ENCODE measurements at regions not wholly inside any gene's neighbourhood (a gene's known extent, or its start where the extent isn't known, plus 50 kb on each side); places are given as distances from the start of the nearest gene placed in this dataset.

DNA sequence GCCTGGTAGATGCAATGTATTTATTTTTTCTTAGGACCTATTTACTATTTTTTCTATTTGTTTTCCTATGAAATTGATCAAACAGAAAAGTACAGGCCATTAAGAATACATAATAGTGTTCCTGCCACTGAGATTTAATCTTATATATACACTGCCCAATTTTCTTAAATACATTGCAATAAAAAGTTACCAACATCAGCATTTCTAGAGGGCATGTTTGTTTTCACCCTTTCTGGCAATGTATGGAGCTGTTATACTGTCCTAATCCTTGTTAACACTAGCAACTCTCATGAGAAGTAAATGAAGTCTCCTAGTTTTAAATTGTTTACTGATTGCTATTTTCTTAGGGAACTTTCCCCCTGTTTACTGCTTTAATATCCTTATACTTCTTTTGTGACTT, 359.1 kb upstream of the SEMA3A start:
- TF ChIP-seq, protein P1, sequence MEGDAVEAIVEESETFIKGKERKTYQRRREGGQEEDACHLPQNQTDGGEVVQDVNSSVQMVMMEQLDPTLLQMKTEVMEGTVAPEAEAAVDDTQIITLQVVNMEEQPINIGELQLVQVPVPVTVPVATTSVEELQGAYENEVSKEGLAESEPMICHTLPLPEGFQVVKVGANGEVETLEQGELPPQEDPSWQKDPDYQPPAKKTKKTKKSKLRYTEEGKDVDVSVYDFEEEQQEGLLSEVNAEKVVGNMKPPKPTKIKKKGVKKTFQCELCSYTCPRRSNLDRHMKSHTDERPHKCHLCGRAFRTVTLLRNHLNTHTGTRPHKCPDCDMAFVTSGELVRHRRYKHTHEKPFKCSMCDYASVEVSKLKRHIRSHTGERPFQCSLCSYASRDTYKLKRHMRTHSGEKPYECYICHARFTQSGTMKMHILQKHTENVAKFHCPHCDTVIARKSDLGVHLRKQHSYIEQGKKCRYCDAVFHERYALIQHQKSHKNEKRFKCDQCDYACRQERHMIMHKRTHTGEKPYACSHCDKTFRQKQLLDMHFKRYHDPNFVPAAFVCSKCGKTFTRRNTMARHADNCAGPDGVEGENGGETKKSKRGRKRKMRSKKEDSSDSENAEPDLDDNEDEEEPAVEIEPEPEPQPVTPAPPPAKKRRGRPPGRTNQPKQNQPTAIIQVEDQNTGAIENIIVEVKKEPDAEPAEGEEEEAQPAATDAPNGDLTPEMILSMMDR (IDR thresholded peaks at IDR 0.05), result no peak
- TF ChIP-seq EP300 (IDR thresholded peaks at IDR 0.05), result no peak
